Adrenal gland (tissue), 5 donors: ENCODE measurements at regions not wholly inside any gene's neighbourhood (a gene's known extent, or its start where the extent isn't known, plus 50 kb on each side); places are given as distances from the start of the nearest gene placed in this dataset.

Source experiments
- CTCF ChIP-seq, 6 experiments: fragments of 450-650 bp in 4 of 6; fragments of 200-600 bp in 2 of 6; sonication (generic) in 1 of 6; IDR thresholded peaks; 1 replicate in 5 of 6; 2 replicates in 1 of 6; pipeline versions ENCODE4 v1.5.1 to v1.8.0; 2016 to 2021; ENCODE audit warnings: antibody characterized with exemption in 6 of 6, mild to moderate bottlenecking in 2 of 6, moderate library complexity in 1 of 6
- POLR2A ChIP-seq, 2 donors: fragments of 450-650 bp; IDR thresholded peaks; one replicate each; pipeline ENCODE4 v1.6.1; 2017; ENCODE audit warnings: antibody characterized with exemption in 2 of 2, mild to moderate bottlenecking in 2 of 2, moderate library complexity in 1 of 2
- donor health status: DM: no; HTN: no; CAD: no.

GRCh38 chr7:67475293-67475692 lies 478.7 kb downstream of the TYW1 start:
- TF ChIP-seq CTCF (IDR thresholded peaks at IDR 0.05), result no peak
- TF ChIP-seq POLR2A (IDR thresholded peaks at IDR 0.05), result no peak
